ENCODE measurements at regions not wholly inside any gene's neighbourhood (a gene's known extent, or its start where the extent isn't known, plus 50 kb on each side); places are given as distances from the start of the nearest gene placed in this dataset.
"Not testable (repeated sequence)": the region's sequence is repeated elsewhere in the genome, so short reads cannot be mapped to it uniquely, and the experiment has no call there.

GRCh38 chr2:89537862-89538261 lies 846.4 kb downstream of the RPIA start:
- TF ChIP-seq CTCF (IDR thresholded peaks at IDR 0.05; ENCODE audit: low read depth, low read length); EZH2phosphoT487 (IDR thresholded peaks at IDR 0.05; ENCODE audit: low read depth): not testable (repeated sequence)
